ENCODE measurements at regions not wholly inside any gene's neighbourhood (a gene's known extent, or its start where the extent isn't known, plus 50 kb on each side); places are given as distances from the start of the nearest gene placed in this dataset.
A peak's percentile ranks its signal among the peaks of the same experiment; 100 is the strongest.
"Not testable (repeated sequence)": the region's sequence is repeated elsewhere in the genome, so short reads cannot be mapped to it uniquely, and the experiment has no call there.

DNA sequence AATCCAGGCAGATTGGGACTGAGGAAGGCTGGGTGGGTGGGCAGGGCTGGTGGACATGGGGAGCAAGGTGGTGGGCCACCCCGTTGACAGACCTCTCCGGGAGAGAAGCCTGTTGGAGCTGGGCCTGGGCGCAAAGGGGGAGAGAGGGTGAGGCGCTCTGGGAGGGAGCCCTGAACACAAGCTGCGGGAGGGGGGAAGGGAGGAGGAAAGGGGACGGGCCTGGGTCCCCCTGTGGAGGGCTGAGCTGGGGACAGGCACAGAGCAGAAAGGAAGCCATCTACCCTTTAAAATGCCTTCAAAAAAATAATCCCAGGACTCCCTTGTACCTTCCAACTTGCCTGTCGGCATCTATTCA is 161.8 kb downstream of the PSMG1 start:
- no peak for DNase-seq

GRCh38 chr21:39020751-39021477 is 162.3 kb downstream of the PSMG1 start:
- DNase-seq, result no peak

DNA sequence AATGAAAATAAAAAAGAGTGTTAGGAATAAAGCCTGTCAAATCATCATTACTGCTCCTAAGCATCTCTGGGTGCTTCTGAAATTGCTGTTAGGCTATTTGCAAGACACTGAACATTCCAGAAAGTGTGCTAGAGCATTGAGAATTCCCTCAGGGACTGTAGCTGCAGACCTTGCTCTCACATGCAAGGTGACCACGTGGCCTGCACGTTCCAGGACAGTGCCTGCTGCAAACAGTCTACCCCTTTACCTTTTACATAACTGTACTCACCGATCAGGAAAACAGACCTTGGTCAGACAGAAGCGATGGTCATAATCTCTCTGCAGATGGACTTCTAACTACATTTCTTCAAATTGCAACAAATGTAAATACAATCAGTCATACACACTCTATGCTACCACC is 164.5 kb downstream of the PSMG1 start:
- DNase-seq, result no peak

- DNase-seq, result no peak
Observed at GRCh38 chr21:39016740-39017315, 166.4 kb downstream of the PSMG1 start.

- DNase-seq, result no peak
Observed at GRCh38 chr21:39014747-39015146, 168.5 kb downstream of the PSMG1 start.

- DNase-seq, result no peak
Observed at GRCh38 chr21:39012326-39013230, 170.7 kb downstream of the PSMG1 start.

- no peak for DNase-seq
Observed at GRCh38 chr21:39011911-39012310, 171.3 kb downstream of the PSMG1 start.

DNA sequence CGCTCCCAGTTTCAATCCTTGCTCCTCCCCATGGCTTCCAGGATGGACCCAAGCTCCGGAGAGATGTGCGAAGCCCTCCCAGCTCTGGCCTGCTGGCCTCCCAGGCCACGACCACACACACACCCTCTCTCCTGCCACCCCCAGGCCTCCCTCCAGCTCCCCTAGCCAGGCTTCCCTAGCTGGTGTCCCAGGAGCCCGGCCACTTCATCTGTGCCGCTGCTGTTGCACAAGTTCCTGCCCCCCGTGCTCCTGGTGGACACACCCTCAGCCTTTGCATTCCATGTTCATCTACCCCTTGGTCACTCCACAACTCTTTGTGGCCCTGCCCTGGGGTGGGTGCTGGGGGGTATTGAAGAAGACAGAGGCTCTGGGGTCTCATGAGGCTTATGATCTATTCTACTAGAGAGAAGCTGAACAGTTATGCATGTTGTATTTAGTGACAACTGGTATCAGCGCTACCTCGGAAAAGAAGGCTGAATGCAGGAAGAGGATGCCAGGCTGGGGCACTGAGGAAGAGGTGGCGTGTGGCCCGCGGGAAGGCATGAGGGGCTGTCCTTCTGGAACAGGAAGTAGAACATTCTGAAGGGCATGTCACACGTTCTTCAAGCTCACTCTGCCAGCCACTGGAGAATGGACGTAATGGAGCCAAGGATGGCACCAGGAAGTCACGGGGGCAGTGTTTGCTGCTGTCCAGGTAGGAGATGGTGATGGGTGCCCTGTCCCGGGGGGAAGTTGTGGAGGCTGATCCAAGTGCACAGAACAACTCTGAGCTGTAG is 172.4 kb downstream of the PSMG1 start:
- no peak for DNase-seq

- no peak for DNase-seq
Observed at GRCh38 chr21:39009587-39010225, 173.5 kb downstream of the PSMG1 start.

DNA sequence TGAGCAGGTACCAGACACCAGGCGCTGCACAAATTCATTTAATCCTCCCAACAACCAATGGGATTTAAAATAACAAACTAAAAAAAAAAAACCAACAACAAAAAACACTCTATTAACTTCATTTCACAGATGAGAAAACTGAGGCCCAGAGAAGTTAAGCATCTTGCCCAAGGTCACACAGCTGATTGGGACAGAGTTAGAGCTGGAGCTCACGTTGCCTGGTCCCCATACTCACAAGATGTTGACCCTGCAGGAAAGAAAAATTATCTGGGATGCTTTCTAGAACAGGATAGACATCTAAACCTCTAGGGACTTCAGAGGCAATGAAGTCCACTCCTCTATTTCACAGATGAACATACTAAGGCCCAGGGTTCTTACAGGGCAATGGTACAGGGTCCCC is 175.3 kb downstream of the PSMG1 start:
- DNase-seq, result no peak

DNA sequence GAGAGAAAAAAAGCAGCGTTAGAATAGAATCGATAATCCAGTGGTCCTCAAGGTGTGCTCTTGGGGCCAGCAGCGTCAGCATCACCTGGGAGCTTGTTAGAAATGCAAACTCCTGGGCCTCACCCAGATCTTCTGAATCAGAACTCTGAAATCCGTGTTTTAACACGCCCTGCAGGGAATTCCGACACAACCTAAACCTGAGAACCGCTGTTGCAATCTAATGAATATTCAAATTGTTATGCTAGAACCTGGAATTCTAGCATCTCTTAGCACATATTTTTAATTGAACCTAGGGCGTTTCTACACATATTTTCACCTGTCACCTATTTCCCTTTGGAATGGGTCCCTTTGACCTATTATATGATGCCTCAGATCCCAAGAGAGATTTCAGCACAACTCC is 175.7 kb downstream of the PSMG1 start:
- DNase-seq, result no peak

DNA sequence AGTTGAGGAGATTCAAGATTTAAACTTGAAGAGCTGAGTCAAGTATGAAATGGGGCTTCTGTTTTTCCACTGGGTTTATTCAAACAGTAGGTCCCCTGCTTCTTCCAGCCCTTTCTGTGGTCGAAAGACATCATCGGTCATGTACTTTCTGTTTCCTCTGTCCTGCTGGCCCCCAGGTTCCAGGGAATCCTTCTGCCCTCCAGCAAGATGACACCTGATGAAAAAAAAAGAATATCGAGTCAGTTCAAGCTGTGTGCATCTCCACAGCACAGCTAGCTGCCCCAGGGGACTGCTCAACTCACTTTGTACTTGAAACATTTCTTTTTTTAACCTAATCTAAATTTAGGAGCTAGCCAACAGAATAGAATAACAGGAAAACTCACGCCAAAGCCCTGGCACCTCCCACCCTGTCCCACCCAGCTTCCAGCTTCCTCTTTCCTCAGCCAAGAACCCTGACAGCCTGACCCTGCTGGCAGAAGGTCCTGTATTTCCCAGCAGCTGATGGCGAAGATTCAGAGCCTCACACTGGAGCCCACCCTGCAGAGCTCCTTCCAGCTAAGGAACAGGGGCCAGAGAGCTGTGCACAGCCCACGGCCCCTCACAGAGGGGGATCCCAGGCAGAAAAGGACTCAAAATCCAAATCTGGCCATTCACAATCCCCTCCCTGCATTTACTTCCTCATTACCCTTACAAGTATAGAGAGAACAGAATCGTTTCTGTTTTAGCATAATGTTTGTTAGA is 176.5 kb downstream of the PSMG1 start:
- DNase-seq, result no peak

- DNase-seq, result no peak
Observed at GRCh38 chr21:39005502-39005787, 177.8 kb downstream of the PSMG1 start.

DNA sequence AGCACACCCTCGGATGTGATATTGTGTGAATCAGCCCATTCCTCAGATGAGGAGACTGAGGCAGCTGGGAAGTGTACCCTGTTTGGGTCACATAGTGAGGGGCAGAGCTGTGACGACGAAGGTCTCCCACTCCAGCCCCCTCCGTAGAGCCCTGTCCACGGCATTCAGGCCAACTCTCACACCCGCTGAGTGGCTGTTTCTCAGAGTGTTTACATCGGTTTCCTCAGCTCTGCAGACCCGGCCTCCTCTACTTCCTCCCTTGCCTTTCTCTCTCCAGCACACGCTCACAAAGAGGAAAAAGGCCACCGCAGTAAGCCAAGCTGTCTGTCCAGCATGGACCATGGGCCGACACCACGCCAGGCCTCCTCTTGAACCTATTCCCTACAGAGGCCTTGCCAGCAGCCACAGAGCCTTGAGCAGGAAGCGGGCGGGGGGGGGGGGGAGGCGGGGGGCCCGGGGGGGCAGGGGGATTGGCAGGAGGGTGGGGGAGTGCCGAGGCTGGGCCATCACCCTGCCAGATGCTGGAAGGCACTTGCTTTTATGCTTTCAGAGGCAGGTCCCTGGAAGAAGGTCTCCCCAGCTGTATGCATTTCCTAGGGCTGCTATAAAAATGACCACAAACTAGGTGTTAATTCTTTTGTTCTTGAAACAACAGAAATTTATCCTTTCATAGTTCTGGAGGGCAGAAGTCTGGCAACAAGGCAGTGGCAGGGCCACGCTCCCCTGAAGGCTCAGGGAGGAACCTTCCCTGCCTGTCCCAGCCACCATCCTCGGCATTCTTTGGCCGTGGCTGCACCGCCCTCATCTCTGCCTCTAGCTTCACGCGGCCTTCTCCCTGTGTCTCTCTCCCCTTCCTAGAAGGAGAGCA is 178.4 kb downstream of the PSMG1 start:
- DNase-seq, result no peak

DNA sequence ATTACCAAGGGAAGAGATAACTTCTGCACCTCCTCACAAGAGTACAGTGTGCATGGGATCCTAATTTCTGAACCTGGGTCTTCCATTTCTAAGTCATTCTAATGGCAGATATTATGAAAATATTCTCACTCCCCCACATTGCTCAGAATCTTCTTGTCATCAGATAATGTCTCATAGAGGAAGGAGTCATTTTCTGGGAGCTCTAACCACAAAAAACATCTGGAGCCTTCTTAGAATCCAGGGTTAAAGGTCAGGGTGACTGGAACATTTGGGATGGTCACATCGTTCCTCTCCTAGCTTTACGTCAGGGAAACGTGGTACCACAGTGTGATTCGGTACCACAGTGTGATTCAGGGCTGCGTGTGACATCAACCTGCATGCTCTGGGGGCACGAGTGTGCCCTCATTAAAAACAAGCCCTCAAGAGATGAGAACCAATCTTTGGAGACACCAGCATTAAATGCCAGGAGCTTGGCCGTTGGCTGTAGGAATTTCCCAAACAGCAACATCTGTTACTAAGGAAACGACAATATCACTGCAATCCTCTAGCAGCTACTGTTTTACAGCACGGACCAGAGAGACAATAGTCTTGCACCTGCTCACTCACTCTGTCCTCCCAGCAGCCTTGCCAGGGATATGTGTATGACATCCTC is 179.1 kb downstream of the PSMG1 start:
- DNase-seq, result no peak

DNA sequence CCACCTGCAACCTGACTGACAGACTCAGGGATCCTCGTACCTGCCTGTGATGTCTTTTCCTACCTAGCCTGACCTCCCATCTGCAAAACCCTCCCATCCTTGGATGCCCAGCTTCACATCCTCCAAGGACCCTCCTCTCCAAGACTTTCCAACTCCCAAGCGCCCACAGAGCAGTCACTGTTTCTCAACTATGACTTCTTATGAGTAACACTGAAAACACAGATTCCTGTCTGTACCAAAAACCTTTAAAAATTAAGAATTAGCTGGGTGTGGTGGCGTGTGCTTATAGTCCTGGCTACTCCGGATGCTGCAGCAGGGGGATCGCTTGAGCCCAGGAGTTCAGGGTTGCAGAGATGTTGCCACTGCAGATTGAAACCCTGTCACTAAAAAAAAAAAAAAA is 181.9 kb downstream of the PSMG1 start:
- DNase-seq, result no peak

GRCh38 chr21:39000496-39000895 is 182.8 kb downstream of the PSMG1 start:
- DNase-seq, result peak; percentile 20

- DNase-seq, result no peak
Observed at GRCh38 chr21:38999161-38999560, 184.1 kb downstream of the PSMG1 start.

- DNase-seq, result not testable (repeated sequence)
Observed at GRCh38 chr21:38998281-38998680, 185.0 kb downstream of the PSMG1 start.

- not testable (repeated sequence) for DNase-seq
Observed at GRCh38 chr21:38997843-38998175, 185.4 kb downstream of the PSMG1 start.

Data from stimulated activated CD4-positive, alpha-beta T cell treated with anti-CD3 and anti-CD28 coated beads, Interleukin-15, amount 100 ng/mL, for 24 hours (primary cell).